Esophagus squamous epithelium (tissue), 4 donors: ENCODE measurements at regions not wholly inside any gene's neighbourhood (a gene's known extent, or its start where the extent isn't known, plus 50 kb on each side); places are given as distances from the start of the nearest gene placed in this dataset.

ENCODE experiments used
- CTCF ChIP-seq, 6 experiments: fragments of 450-650 bp in 4 of 6; fragments of 200-600 bp in 2 of 6; sonication (generic) in 2 of 6; IDR thresholded peaks; one replicate each; pipeline ENCODE4 v1.5.1; 2016 to 2019; ENCODE audit warnings: antibody characterized with exemption in 6 of 6, mild to moderate bottlenecking in 4 of 6, moderate library complexity in 4 of 6
- POLR2A ChIP-seq, 4 donors: fragments of 450-650 bp; IDR thresholded peaks; one replicate each; pipeline ENCODE4 v1.6.1; 2017; ENCODE audit warnings: antibody characterized with exemption in 4 of 4, mild to moderate bottlenecking in 4 of 4, moderate library complexity in 3 of 4

- no peak for TF ChIP-seq CTCF (IDR thresholded peaks at IDR 0.05)
- TF ChIP-seq POLR2A (IDR thresholded peaks at IDR 0.05) = no peak
Measured at GRCh38 chr10:3958472-3958996, 173.5 kb upstream of the KLF6 start.
